Naive thymus-derived CD4-positive, alpha-beta T cell (primary cell): ENCODE measurements at regions not wholly inside any gene's neighbourhood (a gene's known extent, or its start where the extent isn't known, plus 50 kb on each side); places are given as distances from the start of the nearest gene placed in this dataset.

ENCODE experiments used
- ATAC-seq: fragments of 150-1000 bp; cut with Tn5 transposase; 2 replicates; pipeline ENCODE4 v1.10.0; 2021; ENCODE audit warnings: mild to moderate bottlenecking, moderate library complexity
- CTCF ChIA-PET: fragments of 350-600 bp; sonication (Branson Sonifier 250); formaldehyde crosslinking; loops from one replicate; lab custom pipeline; 2021; ENCODE audit warnings: antibody characterized with exemption; lab: Charles Lee
- POLR2A ChIA-PET: fragments of 350-600 bp; sonication (Branson Sonifier 250); formaldehyde crosslinking; loops from one replicate; lab custom pipeline; 2021; ENCODE audit warnings: antibody characterized with exemption, inconsistent platforms; lab: Charles Lee
- DNase-seq, 9 donors: peaks; one replicate each; pipeline versions ENCODE4 v3.0.0 to v3.0.0-alpha.2; 2020 to 2022; ENCODE audit warnings: mixed read lengths in 1 of 9
- H3K27ac ChIP-seq: one replicate; pipeline ENCODE4 v1.7.0; 2013; ENCODE audit warnings: mild to moderate bottlenecking, low read depth, low read length, moderate library complexity
- H3K27me3 ChIP-seq, 2 donors: one replicate each; pipeline ENCODE4 v1.7.0; 2013; ENCODE audit warnings: low read length in 2 of 2, mild to moderate bottlenecking in 2 of 2, moderate library complexity in 2 of 2; ENCODE audit not compliant: control insufficient read depth in 2 of 2, insufficient read depth in 2 of 2
- H3K36me3 ChIP-seq, 3 experiments: 1 replicate in 2 of 3; 2 replicates in 1 of 3; pipeline ENCODE4 v1.7.0; 2013; ENCODE audit warnings: low read length in 3 of 3, mild to moderate bottlenecking in 3 of 3, moderate library complexity in 1 of 3; ENCODE audit not compliant: insufficient read depth in 3 of 3, control insufficient read depth in 2 of 3
- H3K4me1 ChIP-seq, 2 donors: one replicate each; pipeline ENCODE4 v1.7.0; 2013; ENCODE audit warnings: low read length in 2 of 2, mild to moderate bottlenecking in 2 of 2, moderate library complexity in 1 of 2; ENCODE audit not compliant: control insufficient read depth in 2 of 2, insufficient read depth in 2 of 2
- H3K4me3 ChIP-seq: 2 replicates; pipeline ENCODE4 v1.7.0; 2013; ENCODE audit warnings: mild to moderate bottlenecking, low read length
- H3K9me3 ChIP-seq, 3 experiments: 1 replicate in 2 of 3; 2 replicates in 1 of 3; pipeline ENCODE4 v1.7.0; 2013; ENCODE audit warnings: low read length in 3 of 3; ENCODE audit not compliant: control insufficient read depth in 2 of 3
- H3K27ac Mint-ChIP-seq, 9 donors: one replicate each; pipeline ENCODE4 v1.8.0; 2020 to 2022; ENCODE audit warnings: mixed read lengths in 9 of 9, mild to moderate bottlenecking in 8 of 9, moderate library complexity in 5 of 9, inconsistent platforms in 2 of 9
- H3K27me3 Mint-ChIP-seq, 5 donors: one replicate each; pipeline ENCODE4 v1.8.0; 2021 to 2022; ENCODE audit warnings: mixed read lengths in 5 of 5, mild to moderate bottlenecking in 1 of 5
- H3K36me3 Mint-ChIP-seq, 5 donors: one replicate each; pipeline ENCODE4 v1.8.0; 2020 to 2022; ENCODE audit warnings: mixed read lengths in 5 of 5, mild to moderate bottlenecking in 3 of 5, inconsistent platforms in 1 of 5
- H3K4me1 Mint-ChIP-seq, 7 donors: one replicate each; pipeline ENCODE4 v1.8.0; 2020 to 2022; ENCODE audit warnings: mixed read lengths in 7 of 7, mild to moderate bottlenecking in 3 of 7, inconsistent platforms in 1 of 7
- H3K4me3 Mint-ChIP-seq, 10 donors: one replicate each; pipeline ENCODE4 v1.8.0; 2020 to 2022; ENCODE audit warnings: mild to moderate bottlenecking in 10 of 10, mixed read lengths in 10 of 10, moderate library complexity in 6 of 10, inconsistent platforms in 2 of 10
- H3K9me3 Mint-ChIP-seq, 11 donors: one replicate each; pipeline ENCODE4 v1.8.0; 2020 to 2022; ENCODE audit warnings: mixed read lengths in 11 of 11, mild to moderate bottlenecking in 4 of 11, inconsistent platforms in 1 of 11, moderate library complexity in 1 of 11
- intact Hi-C, 2 donors: fragments of 100-400 bp; cut with micrococcal nuclease; formaldehyde crosslinking; loops; one replicate each; pipeline ENCODE4 v1.15.1; 2023

DNA sequence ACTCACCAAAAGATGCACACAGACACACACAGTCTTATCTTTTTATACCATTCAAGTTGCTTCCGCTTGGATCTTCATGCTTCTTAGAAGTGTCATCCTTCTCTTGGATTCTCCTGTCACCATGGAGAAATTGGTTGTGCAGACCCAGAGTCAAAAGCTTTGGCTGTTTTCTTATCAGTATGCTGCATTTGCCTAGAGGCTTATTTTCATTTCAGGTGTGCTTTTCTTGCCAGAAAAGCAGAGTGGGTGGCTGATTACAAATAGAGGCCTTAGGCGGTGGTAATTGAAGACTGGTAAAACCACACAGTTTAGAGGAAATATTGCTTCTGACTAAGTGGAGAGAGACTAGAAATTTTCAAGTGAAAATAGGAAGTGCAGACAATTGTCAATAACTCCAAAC lies 70.2 kb upstream of the TLE4 start:
- Histone ChIP-seq H3K4me3 (no peak overlapping the region), H3K27me3 (no peaks in the 10 kb centered on the region), H3K9me3 (no peaks in the 10 kb centered on the region), H3K27ac (no peak overlapping the region), H3K4me1 (no peaks in the 10 kb centered on the region), H3K36me3 (no peaks in the 10 kb centered on the region)
- H3K27ac Mint-ChIP-seq, result no peak overlapping the region
- DNase-seq (no peak), ATAC-seq (no peak)
- H3K36me3 Mint-ChIP-seq, result no peaks in the 10 kb centered on the region
- CTCF ChIA-PET, result no interaction called here
- intact Hi-C loops, result no loop called here
- peaks cover 0 to 9% (median 1%) of the 10 kb centered on the region in 11 donors for H3K9me3 Mint-ChIP-seq
- POLR2A ChIA-PET, result no interaction called here
- H3K27me3 Mint-ChIP-seq, result peaks cover 0 to 5% (median 0%) of the 10 kb centered on the region in 5 donors
- H3K4me3 Mint-ChIP-seq, result no peak overlapping the region
- H3K4me1 Mint-ChIP-seq, result peaks cover 0 to 2% (median 0%) of the 10 kb centered on the region in 7 donors

DNA sequence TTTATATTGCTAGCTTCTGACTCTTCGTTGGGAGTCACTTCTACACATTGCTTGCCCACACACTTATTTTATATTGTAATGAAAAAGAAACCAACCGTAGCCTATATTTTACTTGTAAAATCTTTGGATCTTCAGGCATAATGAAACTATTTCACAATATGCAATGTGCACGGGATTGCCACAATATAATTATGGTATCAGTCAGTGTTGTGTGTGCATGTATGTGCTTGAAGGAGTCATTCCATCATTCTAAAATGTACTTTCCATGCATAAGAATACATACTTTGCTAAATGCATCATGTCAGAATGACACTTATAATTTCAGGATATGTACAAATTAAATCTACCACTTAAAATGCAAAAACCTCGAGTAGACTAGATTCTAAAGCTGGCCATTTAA lies 64.0 kb upstream of the TLE4 start:
- Histone ChIP-seq H3K4me1 (no peaks in the 10 kb centered on the region), H3K27me3 (no peaks in the 10 kb centered on the region), H3K9me3 (no peaks in the 10 kb centered on the region), H3K4me3 (no peak overlapping the region), H3K36me3 (no peaks in the 10 kb centered on the region), H3K27ac (no peak overlapping the region)
- no peak overlapping the region for H3K27ac Mint-ChIP-seq
- ATAC-seq (no peak), DNase-seq (no peak)
- ChIA-PET POLR2A (interaction anchor here (0.9 kb wide), 1 partner anchor 35 kb away, joined by 3 read pairs; no protein-coding TSS in a partner anchor), CTCF (no interaction called here)
- peaks cover 0 to 2% (median 0%) of the 10 kb centered on the region in 5 donors for H3K27me3 Mint-ChIP-seq
- no peaks in the 10 kb centered on the region for H3K4me1 Mint-ChIP-seq
- H3K9me3 Mint-ChIP-seq, result peaks cover 0 to 1% (median 0%) of the 10 kb centered on the region in 11 donors
- intact Hi-C loops, result no loop called here
- no peaks in the 10 kb centered on the region for H3K36me3 Mint-ChIP-seq
- H3K4me3 Mint-ChIP-seq, result no peak overlapping the region

DNA sequence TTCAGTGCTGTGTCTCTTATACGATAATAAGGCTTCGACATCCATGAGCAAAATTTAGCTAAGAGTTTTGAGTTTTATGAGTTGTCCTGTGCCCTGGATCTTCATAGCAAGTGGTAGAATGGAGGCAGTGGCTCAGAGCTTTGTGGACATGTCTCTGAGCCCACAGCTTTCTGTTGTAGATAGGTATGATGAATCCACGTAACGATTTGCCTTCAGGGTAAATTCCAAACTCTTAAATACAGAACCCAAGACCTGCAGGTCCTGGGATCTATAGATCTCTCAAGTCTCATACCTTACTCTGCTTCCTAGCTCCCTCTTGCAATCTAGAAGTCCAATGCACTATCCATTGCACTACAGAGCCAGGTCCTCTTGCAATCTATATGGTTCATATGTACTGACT lies 59.5 kb upstream of the TLE4 start:
- Histone ChIP-seq H3K9me3 (no peaks in the 10 kb centered on the region), H3K4me1 (no peaks in the 10 kb centered on the region), H3K4me3 (no peak overlapping the region), H3K27ac (no peak overlapping the region), H3K36me3 (no peaks in the 10 kb centered on the region), H3K27me3 (no peaks in the 10 kb centered on the region)
- Mint-ChIP-seq H3K4me1 (no peaks in the 10 kb centered on the region), H3K27ac (no peak overlapping the region), H3K4me3 (no peak overlapping the region), H3K27me3 (peaks cover 2 to 12% (median 5%) of the 10 kb centered on the region in 5 donors), H3K36me3 (no peaks in the 10 kb centered on the region), H3K9me3 (peaks cover 0 to 1% (median 0%) of the 10 kb centered on the region in 11 donors)
- ATAC-seq, result no peak
- intact Hi-C loops, result no loop called here
- ChIA-PET CTCF (no interaction called here), POLR2A (no interaction called here)
- DNase-seq, result no peak
